ENCODE measurements at regions not wholly inside any gene's neighbourhood (a gene's known extent, or its start where the extent isn't known, plus 50 kb on each side); places are given as distances from the start of the nearest gene placed in this dataset.
"Not testable (repeated sequence)": the region's sequence is repeated elsewhere in the genome, so short reads cannot be mapped to it uniquely, and the experiment has no call there.

GRCh38 chr15:98330258-98330657 is 318.1 kb upstream of the IGF1R start:
- no peak for DNase-seq (ENCODE audit: low read depth in 3 of 3)

- no peak for DNase-seq (ENCODE audit: low read depth in 3 of 3)
Observed at GRCh38 chr15:98330692-98331435, 317.5 kb upstream of the IGF1R start.

- DNase-seq (ENCODE audit: low read depth in 3 of 3): no peak
Observed at GRCh38 chr15:98331676-98332075, 316.7 kb upstream of the IGF1R start.

GRCh38 chr15:98333251-98333650 is 315.1 kb upstream of the IGF1R start:
- DNase-seq (ENCODE audit: low read depth in 3 of 3): no peak

GRCh38 chr15:98342911-98343310 is 305.4 kb upstream of the IGF1R start:
- no peak for DNase-seq (ENCODE audit: low read depth in 3 of 3)

- DNase-seq (ENCODE audit: low read depth in 3 of 3): no peak
Observed at GRCh38 chr15:98344591-98344990, 303.7 kb upstream of the IGF1R start.

GRCh38 chr15:98347001-98347400 is 301.3 kb upstream of the IGF1R start:
- no peak for DNase-seq (ENCODE audit: low read depth in 3 of 3)

- no peak for DNase-seq (ENCODE audit: low read depth in 3 of 3)
Observed at GRCh38 chr15:98347866-98348265, 300.5 kb upstream of the IGF1R start.

- DNase-seq (ENCODE audit: low read depth in 3 of 3): no peak
Observed at GRCh38 chr15:98350276-98350675, 298.1 kb upstream of the IGF1R start.

- DNase-seq (ENCODE audit: low read depth in 3 of 3): not testable (repeated sequence)
Observed at GRCh38 chr15:98358274-98358673, 290.1 kb upstream of the IGF1R start.

GRCh38 chr15:98358971-98359370 is 289.4 kb upstream of the IGF1R start:
- DNase-seq (ENCODE audit: low read depth in 3 of 3): no peak

- DNase-seq (ENCODE audit: low read depth in 3 of 3): no peak
Observed at GRCh38 chr15:98363416-98363815, 284.9 kb upstream of the IGF1R start.

GRCh38 chr15:98363955-98364354 is 284.4 kb upstream of the IGF1R start:
- DNase-seq (ENCODE audit: low read depth in 3 of 3): no peak

- DNase-seq (ENCODE audit: low read depth in 3 of 3): no peak
Observed at GRCh38 chr15:98369081-98369716, 279.1 kb upstream of the IGF1R start.

- no peak for DNase-seq (ENCODE audit: low read depth in 3 of 3)
Observed at GRCh38 chr15:98375513-98376340, 272.6 kb upstream of the IGF1R start.

GRCh38 chr15:98380721-98381120 is 267.6 kb upstream of the IGF1R start:
- DNase-seq (ENCODE audit: low read depth in 3 of 3): no peak

- no peak for DNase-seq (ENCODE audit: low read depth in 3 of 3)
Observed at GRCh38 chr15:98381446-98381845, 266.9 kb upstream of the IGF1R start.

GRCh38 chr15:98382139-98382538 is 266.2 kb upstream of the IGF1R start:
- no peak for DNase-seq (ENCODE audit: low read depth in 3 of 3)

GRCh38 chr15:98383571-98383970 is 264.8 kb upstream of the IGF1R start:
- DNase-seq (ENCODE audit: low read depth in 3 of 3): no peak

- no peak for DNase-seq (ENCODE audit: low read depth in 3 of 3)
Observed at GRCh38 chr15:98384328-98385029, 263.9 kb upstream of the IGF1R start.

GRCh38 chr15:98385752-98386381 is 262.5 kb upstream of the IGF1R start:
- DNase-seq (ENCODE audit: low read depth in 3 of 3): no peak

- DNase-seq (ENCODE audit: low read depth in 3 of 3): no peak
Observed at GRCh38 chr15:98386561-98386960, 261.8 kb upstream of the IGF1R start.
